Aorta (tissue), 5 donors: ENCODE measurements at regions not wholly inside any gene's neighbourhood (a gene's known extent, or its start where the extent isn't known, plus 50 kb on each side); places are given as distances from the start of the nearest gene placed in this dataset.
A peak's percentile ranks its signal among the peaks of the same experiment; 100 is the strongest.
"Not testable (repeated sequence)": the region's sequence is repeated elsewhere in the genome, so short reads cannot be mapped to it uniquely, and the experiment has no call there.

Experiments used
- ATAC-seq: fragments of 200-7000 bp; cut with Tn5 transposase; one replicate; pipeline ENCODE4 v1.9.1; 2022; ENCODE audit warnings: moderate library complexity; ENCODE audit not compliant: low FRiP score
- DNase-seq, 2 donors: peaks; one replicate each; pipeline ENCODE4 v3.0.0-alpha.2; 2020
- H3K27ac ChIP-seq, 2 donors: one replicate each; pipeline ENCODE4 v1.5.1; 2013; ENCODE audit warnings: low read length in 2 of 2, mild to moderate bottlenecking in 2 of 2, moderate library complexity in 2 of 2, control low read depth in 1 of 2, inconsistent platforms in 1 of 2, low read depth in 1 of 2
- H3K27me3 ChIP-seq, 2 donors: one replicate each; pipeline ENCODE4 v1.6.1; 2013; ENCODE audit warnings: control low read depth in 1 of 2, low read length in 1 of 2, mild to moderate bottlenecking in 1 of 2, moderate library complexity in 1 of 2; ENCODE audit not compliant: insufficient read depth in 2 of 2, control insufficient read depth in 1 of 2
- H3K36me3 ChIP-seq, 2 donors: one replicate each; pipeline ENCODE4 v1.6.1; 2013; ENCODE audit warnings: control low read depth in 1 of 2, low read length in 1 of 2, mild to moderate bottlenecking in 1 of 2; ENCODE audit not compliant: insufficient read depth in 2 of 2, control insufficient read depth in 1 of 2
- H3K4me1 ChIP-seq, 2 donors: one replicate each; pipeline ENCODE4 v1.6.1; 2013; ENCODE audit warnings: low read length in 2 of 2, control low read depth in 1 of 2, mild to moderate bottlenecking in 1 of 2, moderate library complexity in 1 of 2; ENCODE audit not compliant: insufficient read depth in 2 of 2, control insufficient read depth in 1 of 2
- H3K4me3 ChIP-seq, 2 donors: one replicate each; pipeline ENCODE4 v1.5.1; 2013; ENCODE audit warnings: low read length in 2 of 2, control low read depth in 1 of 2, mild to moderate bottlenecking in 1 of 2
- H3K9me3 ChIP-seq: one replicate; pipeline ENCODE4 v1.6.1; 2013; ENCODE audit warnings: mild to moderate bottlenecking, low read length; ENCODE audit not compliant: control insufficient read depth
- WGBS, 2 donors: extraction: QIAGEN DNeasy Blood & Tissue Kit; methylation state at CpG; one replicate each; pipeline ENCODE4 v1.1.7; 2013; 5-methylcytosine and 5-hydroxymethylcytosine counted together
- intact Hi-C, 2 donors: fragments of 100-400 bp; cut with DNase I; formaldehyde crosslinking; loops; one replicate each; pipeline versions ENCODE4 v1.14.2 to v1.15.0; 2022
- donor health status: healthy with polysubstance abuse.
- donor health status: Bipolar disorder and iron deficiency.
- donor health status: DM: no; HTN: no; CAD: no.
- donor health status: DM: no; HTN: no; CAD: no.
- donor health status: DM: yes; HTN: yes; CAD: no.

- H3K4me3 ChIP-seq = no peak overlapping the region
- 62 to 68% methylated on average over 20 of the region's 20 CpGs for WGBS, 2 donors
- no peak overlapping the region for H3K27ac ChIP-seq
- no peaks in the 10 kb centered on the region for H3K9me3 ChIP-seq
- intact Hi-C loops = no loop called here
- H3K27me3 ChIP-seq = no peaks in the 10 kb centered on the region
- no peaks in the 10 kb centered on the region for H3K36me3 ChIP-seq
- H3K4me1 ChIP-seq = no peaks in the 10 kb centered on the region
- ATAC-seq (no peak), DNase-seq (peak in 1 of 2 donors; percentile 67)
Observed at GRCh38 chrX:459611-460010, 72.9 kb upstream of the PPP2R3B start.

- peak in 1 of 2 donors; percentile 46 for DNase-seq
- H3K36me3 ChIP-seq = no peaks in the 10 kb centered on the region
- intact Hi-C loops = no loop called here
- H3K9me3 ChIP-seq = no peaks in the 10 kb centered on the region
- H3K4me1 ChIP-seq = no peaks in the 10 kb centered on the region
- H3K27me3 ChIP-seq = no peaks in the 10 kb centered on the region
- no peak overlapping the region for H3K27ac ChIP-seq
- ATAC-seq = no peak
- 36 to 39% methylated on average over 11 of the region's 11 CpGs for WGBS, 2 donors
- no peak overlapping the region for H3K4me3 ChIP-seq
Observed at GRCh38 chrX:460116-460515, 73.4 kb upstream of the PPP2R3B start.

DNA sequence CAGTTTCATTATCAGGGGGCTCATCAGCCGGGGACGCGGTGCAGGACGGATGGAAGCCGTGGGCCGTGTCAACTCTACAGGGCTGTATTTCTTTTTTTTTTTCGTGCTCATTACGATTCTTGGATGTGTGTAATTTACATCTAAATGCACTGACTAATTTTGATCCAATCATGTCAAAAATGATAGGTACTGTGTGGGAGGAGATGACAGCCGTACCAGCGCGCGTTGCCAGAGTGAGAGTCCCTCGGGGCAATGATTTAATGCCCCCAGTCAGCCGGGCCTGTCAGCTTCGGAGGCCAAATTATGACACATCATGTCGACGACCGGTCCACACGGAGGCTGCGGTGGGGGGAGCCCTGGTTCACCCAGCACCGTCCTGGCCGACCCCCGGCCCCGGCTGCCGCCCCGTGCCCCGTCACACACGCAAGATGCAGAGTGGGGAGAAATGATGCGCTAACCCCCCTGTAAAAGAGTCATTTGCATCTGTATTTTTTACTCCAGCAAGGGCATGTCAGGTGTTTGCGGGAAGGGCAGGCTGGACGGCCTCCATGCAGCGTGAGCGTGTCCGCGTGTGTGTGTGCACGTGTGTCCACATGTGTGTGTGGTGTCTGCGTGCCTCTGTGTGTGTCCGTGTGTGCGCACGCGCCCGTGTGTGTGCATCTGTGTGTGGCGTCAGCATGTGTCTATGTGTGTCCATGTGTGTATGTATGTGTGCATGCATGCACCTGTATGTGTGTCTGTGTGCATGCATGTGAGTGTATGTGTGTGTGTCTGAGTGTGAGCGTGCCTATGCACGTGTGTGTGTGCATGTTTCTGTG is 74.3 kb upstream of the PPP2R3B start:
- DNase-seq (peak in 1 of 2 donors; percentile 57), ATAC-seq (peak; percentile 36)
- intact Hi-C loops = no loop called here
- Histone ChIP-seq H3K27me3 (no peaks in the 10 kb centered on the region), H3K4me3 (no peak overlapping the region), H3K9me3 (no peaks in the 10 kb centered on the region), H3K27ac (no peak overlapping the region), H3K36me3 (no peaks in the 10 kb centered on the region), H3K4me1 (no peaks in the 10 kb centered on the region)
- 60 to 66% methylated on average over 45 of the region's 45 CpGs for WGBS, 2 donors

DNA sequence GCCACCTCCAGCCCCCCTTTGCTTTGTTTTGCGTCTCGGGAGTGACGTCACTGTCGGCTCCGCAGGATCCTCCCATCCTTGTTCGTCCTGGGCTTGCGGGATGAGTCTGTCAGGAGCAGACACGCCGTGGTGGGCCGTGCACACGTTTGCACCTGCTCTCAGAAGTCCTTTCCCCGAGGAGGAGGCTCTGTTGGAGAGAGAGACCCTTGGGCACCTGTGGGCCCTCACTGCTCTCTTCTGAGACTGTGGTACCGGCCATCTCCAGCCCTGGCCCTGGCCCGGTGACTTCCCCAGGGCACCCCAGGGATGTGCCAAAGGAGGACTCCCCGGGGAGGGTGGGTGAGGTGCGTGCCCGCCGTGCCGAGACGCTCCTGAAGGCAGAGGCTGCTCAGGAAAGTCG is 76.1 kb upstream of the PPP2R3B start:
- no peak for ATAC-seq
- WGBS, 2 donors = 84 to 87% methylated on average over 21 of the region's 21 CpGs
- intact Hi-C loops = no loop called here
- H3K9me3 ChIP-seq = no peaks in the 10 kb centered on the region
- peak in 1 of 2 donors; percentile 56 for DNase-seq
- H3K4me3 ChIP-seq = no peak overlapping the region
- H3K36me3 ChIP-seq = no peaks in the 10 kb centered on the region
- H3K27me3 ChIP-seq = no peaks in the 10 kb centered on the region
- no peaks in the 10 kb centered on the region for H3K4me1 ChIP-seq
- no peak overlapping the region for H3K27ac ChIP-seq

DNA sequence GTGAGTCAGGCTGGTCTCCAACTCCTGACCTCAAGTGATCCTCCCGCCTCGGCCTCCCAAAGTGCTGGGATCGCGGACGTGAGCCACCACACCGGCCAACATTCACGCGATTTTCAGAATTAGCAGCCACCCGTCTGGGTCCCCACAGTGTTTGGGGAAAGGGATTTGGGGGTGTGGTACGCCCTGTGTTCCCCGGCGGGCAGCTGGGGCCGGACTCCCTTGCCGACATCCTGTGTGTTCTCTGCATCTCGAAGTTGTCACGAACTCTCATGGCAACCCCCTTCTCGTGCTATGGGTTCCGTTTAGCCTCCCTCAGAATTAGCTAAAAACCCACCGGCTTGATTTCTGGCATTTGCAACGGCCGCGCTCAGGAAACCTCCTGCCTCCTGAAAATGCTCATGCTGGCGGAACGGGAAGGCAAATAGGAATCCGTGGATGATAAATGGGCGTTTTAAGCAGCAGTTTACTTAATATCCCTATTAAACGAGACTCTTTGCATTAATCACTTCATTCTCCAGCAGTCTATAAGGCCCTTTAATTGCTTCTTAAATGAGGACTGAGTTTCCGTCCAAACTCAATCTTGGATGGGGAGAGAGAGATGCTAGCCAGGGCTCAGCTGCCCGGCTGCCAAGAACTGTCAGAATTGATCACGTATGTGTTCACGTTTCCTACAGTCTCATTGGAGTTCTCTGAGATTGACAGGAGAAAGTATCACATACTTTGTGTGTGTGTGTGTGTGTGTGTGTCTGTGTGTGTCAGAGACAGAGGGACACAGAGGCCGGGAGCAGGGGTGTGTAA is 78.9 kb upstream of the PPP2R3B start:
- H3K27me3 ChIP-seq = no peaks in the 10 kb centered on the region
- H3K4me3 ChIP-seq = no peak overlapping the region
- ATAC-seq (no peak), DNase-seq (peak in 1 of 2 donors; percentile 16)
- H3K4me1 ChIP-seq = no peaks in the 10 kb centered on the region
- peaks cover 1% of the 10 kb centered on the region for H3K9me3 ChIP-seq
- WGBS, 2 donors = 81 to 85% methylated on average over 32 of the region's 32 CpGs
- H3K36me3 ChIP-seq = no peaks in the 10 kb centered on the region
- no peak overlapping the region for H3K27ac ChIP-seq
- intact Hi-C loops = no loop called here

- ATAC-seq, H3K4me1 ChIP-seq, H3K36me3 ChIP-seq, H3K9me3 ChIP-seq, H3K27ac ChIP-seq, H3K27me3 ChIP-seq, DNase-seq, intact Hi-C loops, H3K4me3 ChIP-seq: not testable (repeated sequence)
- WGBS, 2 donors = 92 to 94% methylated on average over 17 of the region's 17 CpGs
Observed at GRCh38 chrX:466836-467235, 80.1 kb upstream of the PPP2R3B start.

- intact Hi-C loops, H3K4me3 ChIP-seq, H3K27me3 ChIP-seq, H3K4me1 ChIP-seq, H3K9me3 ChIP-seq, H3K27ac ChIP-seq, DNase-seq, H3K36me3 ChIP-seq, ATAC-seq: not testable (repeated sequence)
- WGBS, 2 donors = 84 to 86% methylated on average over 16 of the region's 16 CpGs
Observed at GRCh38 chrX:467686-468085, 81.0 kb upstream of the PPP2R3B start.

GRCh38 chrX:468979-469378 is 82.3 kb upstream of the PPP2R3B start:
- Histone ChIP-seq H3K27me3 (no peaks in the 10 kb centered on the region), H3K4me3 (no peak overlapping the region), H3K9me3 (peaks cover 3% of the 10 kb centered on the region), H3K4me1 (no peaks in the 10 kb centered on the region), H3K36me3 (no peaks in the 10 kb centered on the region), H3K27ac (no peak overlapping the region)
- ATAC-seq = no peak
- WGBS, 2 donors = 92% methylated on average over 9 of the region's 9 CpGs
- no peak for DNase-seq
- intact Hi-C loops = no loop called here

DNA sequence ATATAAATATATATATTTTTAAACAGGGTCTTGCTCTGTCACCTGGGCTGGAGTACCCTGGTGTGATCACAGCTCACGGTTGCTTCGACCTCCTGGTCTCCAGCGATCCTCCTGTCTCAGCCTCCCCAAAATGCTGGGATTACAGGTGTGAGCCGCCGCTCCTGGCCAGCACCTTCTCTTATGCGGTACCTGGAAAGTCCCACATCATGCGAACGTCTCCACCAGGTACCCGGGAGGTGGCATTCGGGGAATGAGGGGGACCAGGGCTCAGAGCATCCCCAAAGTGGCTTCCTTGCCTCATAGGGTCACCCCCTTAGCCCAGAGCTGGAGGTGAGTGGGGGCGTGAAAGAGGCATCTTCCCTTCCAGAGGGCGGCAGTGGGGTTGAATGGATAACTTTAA is 84.0 kb upstream of the PPP2R3B start:
- Histone ChIP-seq H3K9me3 (peaks cover 3% of the 10 kb centered on the region), H3K27me3 (no peaks in the 10 kb centered on the region), H3K36me3 (no peaks in the 10 kb centered on the region), H3K27ac (no peak overlapping the region), H3K4me3 (no peak overlapping the region), H3K4me1 (no peaks in the 10 kb centered on the region)
- intact Hi-C loops = no loop called here
- ATAC-seq = no peak
- DNase-seq = no peak
- 93% methylated on average over 12 of the region's 12 CpGs for WGBS, 2 donors
